Esophagus mucosa (tissue), 1 donor: ENCODE measurements at regions not wholly inside any gene's neighbourhood (a gene's known extent, or its start where the extent isn't known, plus 50 kb on each side); places are given as distances from the start of the nearest gene placed in this dataset.
"Not testable (repeated sequence)": the region's sequence is repeated elsewhere in the genome, so short reads cannot be mapped to it uniquely, and the experiment has no call there.

Source experiments
- ATAC-seq: fragments of 200-7000 bp; cut with Tn5 transposase; one replicate; pipeline ENCODE4 v1.9.1; 2020
- donor health status: DM: yes; HTN: yes; CAD: no.

GRCh38 chr11:79678780-79679452, 238.1 kb upstream of the TENM4 start:
- ATAC-seq = peak; percentile 29

GRCh38 chr11:79676396-79676795, 235.6 kb upstream of the TENM4 start:
- ATAC-seq = no peak

- peak; percentile 74 for ATAC-seq
These were observed 234.3 kb upstream of the TENM4 start for GRCh38 chr11:79675081-79675480.

GRCh38 chr11:79672786-79673185, 232.0 kb upstream of the TENM4 start:
- ATAC-seq = no peak

- ATAC-seq = no peak
These were observed 230.6 kb upstream of the TENM4 start for GRCh38 chr11:79671401-79671800.

- ATAC-seq = peak; percentile 90
These were observed 230.1 kb upstream of the TENM4 start for GRCh38 chr11:79670882-79671281.

GRCh38 chr11:79668575-79668974, 227.7 kb upstream of the TENM4 start:
- no peak for ATAC-seq

- ATAC-seq = peak; percentile 44
These were observed 226.6 kb upstream of the TENM4 start for GRCh38 chr11:79667380-79667779.

GRCh38 chr11:79663017-79663416, 222.2 kb upstream of the TENM4 start:
- ATAC-seq = peak; percentile 53

- peak; percentile 88 for ATAC-seq
These were observed 220.5 kb upstream of the TENM4 start for GRCh38 chr11:79661373-79661772.

GRCh38 chr11:79648766-79649520, 208.1 kb upstream of the TENM4 start:
- ATAC-seq = no peak

GRCh38 chr11:79637219-79637618, 196.4 kb upstream of the TENM4 start:
- no peak for ATAC-seq

- no peak for ATAC-seq
These were observed 194.1 kb upstream of the TENM4 start for GRCh38 chr11:79634905-79635304.

GRCh38 chr11:79627281-79627680, 186.5 kb upstream of the TENM4 start:
- ATAC-seq = no peak

GRCh38 chr11:79626135-79627075, 185.6 kb upstream of the TENM4 start:
- peak; percentile 83 for ATAC-seq

GRCh38 chr11:79623375-79623774, 182.5 kb upstream of the TENM4 start:
- ATAC-seq = peak; percentile 70

GRCh38 chr11:79617561-79617960, 176.7 kb upstream of the TENM4 start:
- peak; percentile 13 for ATAC-seq

GRCh38 chr11:79616392-79616851, 175.6 kb upstream of the TENM4 start:
- peak; percentile 89 for ATAC-seq

- no peak for ATAC-seq
These were observed 174.6 kb upstream of the TENM4 start for GRCh38 chr11:79615425-79615824.

- ATAC-seq = peak; percentile 87
These were observed 169.8 kb upstream of the TENM4 start for GRCh38 chr11:79610678-79611077.

GRCh38 chr11:79610139-79610538, 169.3 kb upstream of the TENM4 start:
- ATAC-seq = peak; percentile 55

GRCh38 chr11:79609511-79609910, 168.7 kb upstream of the TENM4 start:
- no peak for ATAC-seq

GRCh38 chr11:79606461-79606860, 165.6 kb upstream of the TENM4 start:
- not testable (repeated sequence) for ATAC-seq
